WTC11 (cell line): ENCODE measurements at regions not wholly inside any gene's neighbourhood (a gene's known extent, or its start where the extent isn't known, plus 50 kb on each side); places are given as distances from the start of the nearest gene placed in this dataset.

Source experiments
- ATAC-seq: fragments of 200-7000 bp; cut with Tn5 transposase; 2 replicates; pipeline ENCODE4 v1.10.0; 2021; ENCODE audit warnings: mild to moderate bottlenecking, moderate library complexity
- CTCF ChIA-PET: fragments of 300-600 bp; sonication (Branson Sonifier 250); formaldehyde crosslinking; loops from one replicate; lab custom pipeline; 2021; ENCODE audit warnings: antibody characterized with exemption; lab: Charles Lee
- POLR2A ChIA-PET: fragments of 350-600 bp; sonication (Branson Sonifier 250); formaldehyde crosslinking; loops from one replicate; lab custom pipeline; 2021; ENCODE audit warnings: antibody characterized with exemption; lab: Charles Lee
- DNase-seq: peaks from one replicate; pipeline ENCODE4 v3.0.0; 2021; ENCODE audit warnings: low spot score
- H3K27ac Mint-ChIP-seq: 2 replicates; pipeline ENCODE4 v1.8.0; 2021; ENCODE audit warnings: mixed read lengths
- H3K27me3 Mint-ChIP-seq: 2 replicates; pipeline ENCODE4 v1.8.0; 2021; ENCODE audit warnings: low read depth, mild to moderate bottlenecking, moderate library complexity, mixed read lengths
- H3K36me3 Mint-ChIP-seq: 2 replicates; pipeline ENCODE4 v1.8.0; 2021; ENCODE audit warnings: mixed read lengths
- H3K4me1 Mint-ChIP-seq: 2 replicates; pipeline ENCODE4 v1.8.0; 2022; ENCODE audit warnings: mixed read lengths
- H3K4me3 Mint-ChIP-seq: 2 replicates; pipeline ENCODE4 v1.8.0; 2021; ENCODE audit warnings: mild to moderate bottlenecking, moderate library complexity, mixed read lengths
- H3K9me3 Mint-ChIP-seq: 2 replicates; pipeline ENCODE4 v1.8.0; 2021; ENCODE audit warnings: mixed read lengths
- ATF1 ChIP-seq: sonication (generic); formaldehyde crosslinking; IDR thresholded peaks from 2 replicates; pipeline ENCODE4 v1.8.1; 2023; ENCODE audit warnings: mild to moderate bottlenecking, moderate library complexity, missing genetic modification reagents
- CTCF ChIP-seq: fragments of 200-600 bp; IDR thresholded peaks from 2 replicates; pipeline ENCODE4 v1.8.0; 2022; ENCODE audit warnings: antibody characterized with exemption
- E2F5 ChIP-seq: sonication (generic); formaldehyde crosslinking; IDR thresholded peaks from 2 replicates; pipeline ENCODE4 v1.8.1; 2022; ENCODE audit warnings: mild to moderate bottlenecking, moderate library complexity, missing genetic modification reagents
- ETV6 ChIP-seq: sonication (generic); formaldehyde crosslinking; IDR thresholded peaks from 2 replicates; pipeline ENCODE4 v1.8.1; 2022; ENCODE audit warnings: mild to moderate bottlenecking, missing genetic modification reagents
- FOXP1 ChIP-seq: sonication (generic); formaldehyde crosslinking; IDR thresholded peaks from 2 replicates; pipeline ENCODE4 v1.8.0; 2022; ENCODE audit warnings: missing genetic modification reagents, mild to moderate bottlenecking, moderate library complexity, borderline replicate concordance
- KAT7 ChIP-seq: sonication (generic); formaldehyde crosslinking; IDR thresholded peaks from 2 replicates; pipeline ENCODE4 v1.8.1; 2023; ENCODE audit warnings: missing genetic modification reagents, mild to moderate bottlenecking, borderline replicate concordance
- MLX ChIP-seq: sonication (generic); formaldehyde crosslinking; IDR thresholded peaks from 2 replicates; pipeline ENCODE4 v1.8.1; 2023; ENCODE audit warnings: mild to moderate bottlenecking, missing genetic modification reagents, moderate library complexity
- NFE2L1 ChIP-seq: sonication (generic); formaldehyde crosslinking; IDR thresholded peaks from 2 replicates; pipeline ENCODE4 v1.8.1; 2023; ENCODE audit warnings: missing genetic modification reagents
- NFYB ChIP-seq: sonication (generic); formaldehyde crosslinking; conservative IDR thresholded peaks from 2 replicates; pipeline ENCODE4 v1.8.0; 2022; ENCODE audit warnings: low read depth, missing genetic modification reagents
- NR1H2 ChIP-seq: sonication (generic); formaldehyde crosslinking; IDR thresholded peaks from 2 replicates; pipeline ENCODE4 v1.9.0; 2021; ENCODE audit warnings: mild to moderate bottlenecking, moderate library complexity, missing genetic modification reagents
- SMAD3 ChIP-seq: sonication (generic); formaldehyde crosslinking; IDR thresholded peaks from 2 replicates; pipeline ENCODE4 v1.8.0; 2022; ENCODE audit warnings: missing genetic modification reagents, mild to moderate bottlenecking, borderline replicate concordance
- SP1 ChIP-seq: sonication (generic); formaldehyde crosslinking; conservative IDR thresholded peaks from 2 replicates; pipeline ENCODE4 v1.8.1; 2022; ENCODE audit warnings: missing genetic modification reagents
- TEAD1 ChIP-seq: sonication (generic); formaldehyde crosslinking; IDR thresholded peaks from 2 replicates; pipeline ENCODE4 v1.8.0; 2022; ENCODE audit warnings: mild to moderate bottlenecking, missing genetic modification reagents
- ZNF121 ChIP-seq: sonication (generic); formaldehyde crosslinking; IDR thresholded peaks from 2 replicates; pipeline ENCODE4 v1.8.0; 2023; ENCODE audit warnings: missing genetic modification reagents
- ZNF232 ChIP-seq: sonication (generic); formaldehyde crosslinking; IDR thresholded peaks from 2 replicates; pipeline ENCODE4 v1.8.0; 2022; ENCODE audit warnings: mild to moderate bottlenecking, missing genetic modification reagents
- ZNF263 ChIP-seq: sonication (generic); formaldehyde crosslinking; IDR thresholded peaks from 2 replicates; pipeline ENCODE4 v1.8.1; 2022; ENCODE audit warnings: low read depth, mild to moderate bottlenecking, moderate library complexity, missing genetic modification reagents
- TF ChIP-seq, protein P1 (sequence below): sonication (generic); formaldehyde crosslinking; IDR thresholded peaks from 2 replicates; pipeline ENCODE4 v1.8.0; 2022; ENCODE audit warnings: missing genetic modification reagents
- TF ChIP-seq, protein P2 (sequence below): sonication (generic); formaldehyde crosslinking; IDR thresholded peaks from 2 replicates; pipeline ENCODE4 v1.8.1; 2022; ENCODE audit warnings: missing genetic modification reagents, borderline replicate concordance

- Mint-ChIP-seq H3K9me3 (no peaks in the 10 kb centered on the region), H3K4me1 (peaks cover 3% of the 10 kb centered on the region; the same call in 1 of the 2 replicates), H3K27ac (no peak overlapping the region), H3K27me3 (no peaks in the 10 kb centered on the region), H3K36me3 (peaks cover 7% of the 10 kb centered on the region; the same call in 1 of the 2 replicates), H3K4me3 (no peak overlapping the region)
- TF ChIP-seq SP1 (CRISPR knock-in tag) (no peak), ATF1 (CRISPR knock-in tag) (no peak), ETV6 (CRISPR knock-in tag) (no peak), E2F5 (CRISPR knock-in tag) (no peak), ZNF121 (no peak), NFE2L1 (CRISPR knock-in tag) (no peak), CTCF (no peak), ZNF263 (CRISPR knock-in tag) (no peak), FOXP1 (CRISPR knock-in tag) (no peak), TEAD1 (CRISPR knock-in tag) (no peak), SMAD3 (CRISPR knock-in tag) (no peak), MLX (no peak), NFYB (CRISPR knock-in tag) (no peak), NR1H2 (CRISPR knock-in tag) (no peak), KAT7 (no peak), ZNF232 (CRISPR knock-in tag) (no peak)
- TF ChIP-seq, protein P1, sequence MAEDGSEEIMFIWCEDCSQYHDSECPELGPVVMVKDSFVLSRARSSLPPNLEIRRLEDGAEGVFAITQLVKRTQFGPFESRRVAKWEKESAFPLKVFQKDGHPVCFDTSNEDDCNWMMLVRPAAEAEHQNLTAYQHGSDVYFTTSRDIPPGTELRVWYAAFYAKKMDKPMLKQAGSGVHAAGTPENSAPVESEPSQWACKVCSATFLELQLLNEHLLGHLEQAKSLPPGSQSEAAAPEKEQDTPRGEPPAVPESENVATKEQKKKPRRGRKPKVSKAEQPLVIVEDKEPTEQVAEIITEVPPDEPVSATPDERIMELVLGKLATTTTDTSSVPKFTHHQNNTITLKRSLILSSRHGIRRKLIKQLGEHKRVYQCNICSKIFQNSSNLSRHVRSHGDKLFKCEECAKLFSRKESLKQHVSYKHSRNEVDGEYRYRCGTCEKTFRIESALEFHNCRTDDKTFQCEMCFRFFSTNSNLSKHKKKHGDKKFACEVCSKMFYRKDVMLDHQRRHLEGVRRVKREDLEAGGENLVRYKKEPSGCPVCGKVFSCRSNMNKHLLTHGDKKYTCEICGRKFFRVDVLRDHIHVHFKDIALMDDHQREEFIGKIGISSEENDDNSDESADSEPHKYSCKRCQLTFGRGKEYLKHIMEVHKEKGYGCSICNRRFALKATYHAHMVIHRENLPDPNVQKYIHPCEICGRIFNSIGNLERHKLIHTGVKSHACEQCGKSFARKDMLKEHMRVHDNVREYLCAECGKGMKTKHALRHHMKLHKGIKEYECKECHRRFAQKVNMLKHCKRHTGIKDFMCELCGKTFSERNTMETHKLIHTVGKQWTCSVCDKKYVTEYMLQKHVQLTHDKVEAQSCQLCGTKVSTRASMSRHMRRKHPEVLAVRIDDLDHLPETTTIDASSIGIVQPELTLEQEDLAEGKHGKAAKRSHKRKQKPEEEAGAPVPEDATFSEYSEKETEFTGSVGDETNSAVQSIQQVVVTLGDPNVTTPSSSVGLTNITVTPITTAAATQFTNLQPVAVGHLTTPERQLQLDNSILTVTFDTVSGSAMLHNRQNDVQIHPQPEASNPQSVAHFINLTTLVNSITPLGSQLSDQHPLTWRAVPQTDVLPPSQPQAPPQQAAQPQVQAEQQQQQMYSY (CRISPR knock-in tag), result no peak
- TF ChIP-seq, protein P2, sequence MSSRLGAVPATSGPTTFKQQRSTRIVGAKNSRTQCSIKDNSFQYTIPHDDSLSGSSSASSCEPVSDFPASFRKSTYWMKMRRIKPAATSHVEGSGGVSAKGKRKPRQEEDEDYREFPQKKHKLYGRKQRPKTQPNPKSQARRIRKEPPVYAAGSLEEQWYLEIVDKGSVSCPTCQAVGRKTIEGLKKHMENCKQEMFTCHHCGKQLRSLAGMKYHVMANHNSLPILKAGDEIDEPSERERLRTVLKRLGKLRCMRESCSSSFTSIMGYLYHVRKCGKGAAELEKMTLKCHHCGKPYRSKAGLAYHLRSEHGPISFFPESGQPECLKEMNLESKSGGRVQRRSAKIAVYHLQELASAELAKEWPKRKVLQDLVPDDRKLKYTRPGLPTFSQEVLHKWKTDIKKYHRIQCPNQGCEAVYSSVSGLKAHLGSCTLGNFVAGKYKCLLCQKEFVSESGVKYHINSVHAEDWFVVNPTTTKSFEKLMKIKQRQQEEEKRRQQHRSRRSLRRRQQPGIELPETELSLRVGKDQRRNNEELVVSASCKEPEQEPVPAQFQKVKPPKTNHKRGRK (CRISPR knock-in tag), result no peak
- ChIA-PET POLR2A (no interaction called here), CTCF (no interaction called here)
- no peak for DNase-seq
- no peak for ATAC-seq
Measured at GRCh38 chr7:139159900-139160675, 50.6 kb upstream of the ZC3HAV1 start.
